ENCODE measurements at regions not wholly inside any gene's neighbourhood (a gene's known extent, or its start where the extent isn't known, plus 50 kb on each side); places are given as distances from the start of the nearest gene placed in this dataset.

GRCh38 chr1:55707196-55707595 is 492.0 kb upstream of the USP24 start (continued):
- TF ChIP-seq ZMAT4 (CRISPR knock-in tag; IDR thresholded peaks at IDR 0.05) (no peak), NFE2L1 (CRISPR knock-in tag; IDR thresholded peaks at IDR 0.05) (no peak), CBFB (CRISPR knock-in tag; IDR thresholded peaks at IDR 0.05; ENCODE audit: low read depth) (no peak), PRDM15 (CRISPR knock-in tag; IDR thresholded peaks at IDR 0.05) (no peak), E2F5 (CRISPR knock-in tag; IDR thresholded peaks at IDR 0.05) (no peak), TEAD4 (CRISPR knock-in tag; IDR thresholded peaks at IDR 0.05) (no peak)

GRCh38 chr1:55706397-55706796 is 491.2 kb upstream of the USP24 start:
- ChIA-PET CTCF (interaction anchor here (1.4 kb wide), 1 partner anchor 19 kb away, joined by 3 read pairs; no protein-coding TSS in a partner anchor), POLR2A (no interaction called here)
- no peak for ATAC-seq
- no peaks in the 10 kb centered on the region; the same call in 1 of the 2 replicates for H3K27me3 Mint-ChIP-seq (ENCODE audit: low read depth)
- peaks cover 22% of the 10 kb centered on the region for H3K4me1 Mint-ChIP-seq
- peaks cover 13% of the 10 kb centered on the region for H3K9me3 Mint-ChIP-seq
- no peaks in the 10 kb centered on the region for H3K36me3 Mint-ChIP-seq
- no peak overlapping the region for H3K4me3 Mint-ChIP-seq
- no peak overlapping the region for H3K27ac Mint-ChIP-seq
- DNase-seq (ENCODE audit: low spot score) = no peak
- TF ChIP-seq ATF3 (CRISPR knock-in tag; conservative IDR thresholded peaks at IDR 0.05) = no peak
- no peak for TF ChIP-seq EMX1 (CRISPR knock-in tag; IDR thresholded peaks at IDR 0.05)
- no peak for TF ChIP-seq STAT6 (CRISPR knock-in tag; conservative IDR thresholded peaks at IDR 0.05; ENCODE audit: low read depth)
- no peak for TF ChIP-seq MXD4 (CRISPR knock-in tag; IDR thresholded peaks at IDR 0.05; ENCODE audit: borderline replicate concordance)
- TF ChIP-seq NFYB (CRISPR knock-in tag; conservative IDR thresholded peaks at IDR 0.05; ENCODE audit: low read depth) = no peak
- TF ChIP-seq ZNF396 (CRISPR knock-in tag; IDR thresholded peaks at IDR 0.05; ENCODE audit: borderline replicate concordance) = no peak
- TF ChIP-seq PREB (CRISPR knock-in tag; IDR thresholded peaks at IDR 0.05; ENCODE audit: borderline replicate concordance) = no peak
- TF ChIP-seq FOXP1 (CRISPR knock-in tag; IDR thresholded peaks at IDR 0.05; ENCODE audit: borderline replicate concordance) = no peak
- TF ChIP-seq RELA (CRISPR knock-in tag; IDR thresholded peaks at IDR 0.05; ENCODE audit: borderline replicate concordance) = no peak
- TF ChIP-seq ZNF219 (CRISPR knock-in tag; IDR thresholded peaks at IDR 0.05; ENCODE audit: borderline replicate concordance) = no peak
- no peak for TF ChIP-seq NFATC4 (CRISPR knock-in tag; IDR thresholded peaks at IDR 0.05)
- no peak for TF ChIP-seq ZNF138 (CRISPR knock-in tag; conservative IDR thresholded peaks at IDR 0.05)
- TF ChIP-seq SMAD3 (CRISPR knock-in tag; IDR thresholded peaks at IDR 0.05; ENCODE audit: borderline replicate concordance) = no peak
- TF ChIP-seq HMGA2 (CRISPR knock-in tag; IDR thresholded peaks at IDR 0.05) = no peak
- TF ChIP-seq TCF7 (CRISPR knock-in tag; IDR thresholded peaks at IDR 0.05; ENCODE audit: low read depth) = no peak
- no peak for TF ChIP-seq E2F4 (CRISPR knock-in tag; IDR thresholded peaks at IDR 0.05; ENCODE audit: borderline replicate concordance, low read depth)
- no peak for TF ChIP-seq ZNF512 (CRISPR knock-in tag; IDR thresholded peaks at IDR 0.05; ENCODE audit: borderline replicate concordance)
